Loucy (cell line): ENCODE measurements at regions not wholly inside any gene's neighbourhood (a gene's known extent, or its start where the extent isn't known, plus 50 kb on each side); places are given as distances from the start of the nearest gene placed in this dataset.

ENCODE experiments used
- H2AFZ ChIP-seq: fragments of 200-600 bp; sonication (generic); 2 replicates; pipeline ENCODE4 v1.6.0; 2016; ENCODE audit warnings: antibody characterized with exemption, mild to moderate bottlenecking, low read length, moderate library complexity
- H3F3A ChIP-seq: fragments of 200-600 bp; 2 replicates; pipeline ENCODE4 v1.6.0; 2016; ENCODE audit warnings: antibody characterized with exemption, low read depth, mild to moderate bottlenecking
- H3K27me3 ChIP-seq: fragments of 200-600 bp; sonication (generic); 2 replicates; pipeline ENCODE4 v1.6.1; 2014; ENCODE audit warnings: low read length, mild to moderate bottlenecking; ENCODE audit not compliant: insufficient read depth, poor library complexity, severe bottlenecking
- H3K36me3 ChIP-seq: fragments of 200-600 bp; sonication (generic); 2 replicates; pipeline ENCODE4 v1.6.1; 2016; ENCODE audit warnings: low read length; ENCODE audit not compliant: insufficient read depth
- H3K4me1 ChIP-seq: fragments of 200-600 bp; sonication (generic); 2 replicates; pipeline ENCODE4 v1.5.1; 2014; ENCODE audit warnings: low read length, mild to moderate bottlenecking; ENCODE audit not compliant: insufficient read depth, poor library complexity, severe bottlenecking
- H3K4me2 ChIP-seq: fragments of 200-600 bp; sonication (generic); 2 replicates; pipeline ENCODE4 v1.6.0; 2014; ENCODE audit warnings: antibody characterized with exemption, low read length, low read depth, mild to moderate bottlenecking; ENCODE audit not compliant: poor library complexity, severe bottlenecking
- H3K4me3 ChIP-seq: fragments of 200-600 bp; sonication (generic); 2 replicates; pipeline ENCODE4 v1.5.1; 2014; ENCODE audit warnings: low read length, mild to moderate bottlenecking, mixed read lengths; ENCODE audit not compliant: poor library complexity, severe bottlenecking
- H3K79me2 ChIP-seq: fragments of 200-600 bp; sonication (generic); 2 replicates; pipeline ENCODE4 v1.6.1; 2014; ENCODE audit warnings: low read length; ENCODE audit not compliant: insufficient read depth
- H3K9ac ChIP-seq: fragments of 200-600 bp; sonication (generic); 2 replicates; pipeline ENCODE4 v1.6.0; 2014; ENCODE audit warnings: mild to moderate bottlenecking, low read depth, low read length, moderate library complexity; ENCODE audit not compliant: poor library complexity, severe bottlenecking
- H3K9me2 ChIP-seq: fragments of 200-600 bp; sonication (generic); replicated peaks from 2 replicates; pipeline ENCODE4 v1.6.1; 2016; ENCODE audit warnings: low read depth, low read length, mixed read lengths
- H3K9me3 ChIP-seq: fragments of 200-600 bp; sonication (generic); 2 replicates; pipeline ENCODE4 v1.6.1; 2014; ENCODE audit warnings: mild to moderate bottlenecking, antibody characterized with exemption, low read length, low read depth; ENCODE audit not compliant: insufficient read depth
- H4K20me1 ChIP-seq: fragments of 200-600 bp; sonication (generic); 2 replicates; pipeline ENCODE4 v1.6.0; 2014; ENCODE audit warnings: antibody characterized with exemption, low read length, mild to moderate bottlenecking; ENCODE audit not compliant: insufficient read depth, poor library complexity, severe bottlenecking
- CTCF ChIP-seq: fragments of 200-600 bp; sonication (generic); conservative IDR thresholded peaks from 2 replicates; pipeline ENCODE4 v1.5.1; 2014; ENCODE audit warnings: mild to moderate bottlenecking, antibody characterized with exemption, low read length
- EZH2phosphoT487 ChIP-seq: fragments of 200-600 bp; IDR thresholded peaks from 2 replicates; pipeline ENCODE4 v1.6.1; 2018; ENCODE audit warnings: antibody characterized with exemption, mild to moderate bottlenecking, moderate library complexity, borderline replicate concordance

GRCh38 chr12:131251336-131252101 lies 297.8 kb downstream of the ADGRD1 start:
- Histone ChIP-seq H3K4me1 (no peaks in the 10 kb centered on the region), H3K9me3 (no peaks in the 10 kb centered on the region), H3K36me3 (no peaks in the 10 kb centered on the region), H3K79me2 (no peaks in the 10 kb centered on the region), H3K4me2 (no peak overlapping the region), H2AFZ (no peak overlapping the region), H3K4me3 (no peak overlapping the region), H3K9me2 (no peaks in the 10 kb centered on the region), H3K27me3 (peaks cover 7% of the 10 kb centered on the region), H4K20me1 (no peaks in the 10 kb centered on the region), H3F3A (no peaks in the 10 kb centered on the region), H3K9ac (no peak overlapping the region)
- TF ChIP-seq CTCF = no peak
- no peak for TF ChIP-seq EZH2phosphoT487

DNA sequence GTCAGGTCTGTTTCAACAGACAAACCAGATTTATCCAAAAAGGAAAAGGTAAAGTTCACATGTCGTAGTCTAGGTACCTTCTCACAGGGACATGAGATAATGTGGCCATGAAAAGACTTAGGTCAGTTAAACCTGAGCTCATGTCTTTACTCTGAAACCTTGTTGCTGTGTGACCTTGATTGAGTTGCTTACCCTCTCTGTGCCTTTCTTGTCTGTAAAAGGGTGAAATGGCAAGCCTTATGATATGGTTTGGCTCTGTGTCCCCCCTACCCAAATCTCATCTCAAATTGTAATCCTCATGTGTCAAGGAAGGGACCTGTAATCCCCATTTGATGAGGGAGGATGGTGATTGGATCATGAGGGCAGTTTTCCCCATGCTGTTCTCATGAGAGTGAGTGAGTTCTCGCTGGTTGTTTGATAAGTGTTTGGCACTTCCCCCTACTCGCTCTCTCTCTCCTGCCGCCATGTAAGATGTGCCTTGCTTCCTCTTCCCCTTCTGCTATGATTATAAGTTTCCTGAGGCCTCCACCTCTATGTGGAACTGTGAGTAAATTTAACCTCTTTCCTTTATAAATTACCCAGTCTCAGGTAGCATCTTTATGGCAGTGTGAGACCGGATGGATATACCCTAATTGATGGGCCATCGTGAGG lies 299.8 kb downstream of the ADGRD1 start:
- H3K9ac ChIP-seq = no peak overlapping the region
- H3K4me1 ChIP-seq = no peaks in the 10 kb centered on the region
- no peak overlapping the region for H2AFZ ChIP-seq
- no peaks in the 10 kb centered on the region for H3F3A ChIP-seq
- no peaks in the 10 kb centered on the region for H3K9me3 ChIP-seq
- no peak for TF ChIP-seq EZH2phosphoT487
- TF ChIP-seq CTCF = no peak
- no peak overlapping the region for H3K4me2 ChIP-seq
- no peaks in the 10 kb centered on the region for H3K36me3 ChIP-seq
- H4K20me1 ChIP-seq = no peaks in the 10 kb centered on the region
- no peaks in the 10 kb centered on the region for H3K9me2 ChIP-seq
- H3K79me2 ChIP-seq = no peaks in the 10 kb centered on the region
- H3K27me3 ChIP-seq = peaks cover 3% of the 10 kb centered on the region
- no peak overlapping the region for H3K4me3 ChIP-seq

- no peaks in the 10 kb centered on the region for H3K27me3 ChIP-seq
- no peaks in the 10 kb centered on the region for H3K4me1 ChIP-seq
- no peak overlapping the region for H3K4me3 ChIP-seq
- no peak overlapping the region for H3K9ac ChIP-seq
- no peak overlapping the region for H3K4me2 ChIP-seq
- no peaks in the 10 kb centered on the region for H3K36me3 ChIP-seq
- no peaks in the 10 kb centered on the region for H3K9me3 ChIP-seq
- H3K9me2 ChIP-seq = no peaks in the 10 kb centered on the region
- H3F3A ChIP-seq = no peaks in the 10 kb centered on the region
- H2AFZ ChIP-seq = no peak overlapping the region
- TF ChIP-seq EZH2phosphoT487 (no peak), CTCF (no peak)
- no peaks in the 10 kb centered on the region for H3K79me2 ChIP-seq
- H4K20me1 ChIP-seq = no peaks in the 10 kb centered on the region
These were observed 300.7 kb downstream of the ADGRD1 start for GRCh38 chr12:131254374-131254773.
